Neural cell (in vitro differentiated cells): ENCODE measurements at regions not wholly inside any gene's neighbourhood (a gene's known extent, or its start where the extent isn't known, plus 50 kb on each side); places are given as distances from the start of the nearest gene placed in this dataset.

ENCODE experiments used
- CTCF ChIP-seq: fragments of 450-650 bp; IDR thresholded peaks from 2 replicates; pipeline ENCODE4 v1.5.1; 2014; ENCODE audit warnings: antibody characterized with exemption, mild to moderate bottlenecking, moderate library complexity; ENCODE audit not compliant: poor library complexity, severe bottlenecking
- EP300 ChIP-seq: fragments of 450-650 bp; conservative IDR thresholded peaks from 2 replicates; pipeline ENCODE4 v1.6.1; 2014; ENCODE audit warnings: antibody characterized with exemption, mild to moderate bottlenecking, moderate library complexity; ENCODE audit not compliant: poor library complexity, severe bottlenecking
- RAD21 ChIP-seq: fragments of 450-650 bp; conservative IDR thresholded peaks from 2 replicates; pipeline ENCODE4 v1.6.1; 2014; ENCODE audit warnings: antibody characterized with exemption, mild to moderate bottlenecking, moderate library complexity

- TF ChIP-seq CTCF = no peak
- no peak for TF ChIP-seq EP300
- no peak for TF ChIP-seq RAD21
These were observed 311.8 kb upstream of the AMIGO2 start for GRCh38 chr12:47391566-47391965.
